CD4-positive, alpha-beta T cell treated with Interleukin-1 beta for 1 hour (primary cell): ENCODE measurements at regions not wholly inside any gene's neighbourhood (a gene's known extent, or its start where the extent isn't known, plus 50 kb on each side); places are given as distances from the start of the nearest gene placed in this dataset.
"Not testable (repeated sequence)": the region's sequence is repeated elsewhere in the genome, so short reads cannot be mapped to it uniquely, and the experiment has no call there.

ENCODE experiments used
- DNase-seq, 2 donors: peaks; one replicate each; pipeline ENCODE4 v3.0.0-alpha.2; 2020 to 2022

DNA sequence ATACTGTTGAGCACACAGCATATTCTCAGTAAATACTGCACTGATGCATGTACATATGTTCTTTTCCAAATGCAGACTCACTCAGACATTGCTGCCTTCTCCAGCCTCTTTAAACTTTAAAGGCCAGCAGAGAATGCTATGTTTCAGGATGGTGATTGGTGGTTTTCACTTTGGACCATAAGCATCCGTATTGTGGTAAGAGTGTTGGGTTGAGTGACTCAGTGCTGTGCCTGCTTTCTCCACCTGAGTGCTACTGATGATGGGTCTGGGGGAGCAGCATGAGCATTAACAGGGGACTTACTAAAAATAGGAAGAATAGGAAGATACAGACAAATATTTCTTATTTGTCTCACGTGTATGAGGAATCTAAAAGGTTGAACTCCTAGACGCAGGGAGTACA, 56.3 kb upstream of the ZNF92 start:
- no peak for DNase-seq

GRCh38 chr7:65310761-65311160, 62.9 kb upstream of the ZNF92 start:
- no peak for DNase-seq

GRCh38 chr7:65308300-65308678, 65.4 kb upstream of the ZNF92 start:
- DNase-seq, result no peak

DNA sequence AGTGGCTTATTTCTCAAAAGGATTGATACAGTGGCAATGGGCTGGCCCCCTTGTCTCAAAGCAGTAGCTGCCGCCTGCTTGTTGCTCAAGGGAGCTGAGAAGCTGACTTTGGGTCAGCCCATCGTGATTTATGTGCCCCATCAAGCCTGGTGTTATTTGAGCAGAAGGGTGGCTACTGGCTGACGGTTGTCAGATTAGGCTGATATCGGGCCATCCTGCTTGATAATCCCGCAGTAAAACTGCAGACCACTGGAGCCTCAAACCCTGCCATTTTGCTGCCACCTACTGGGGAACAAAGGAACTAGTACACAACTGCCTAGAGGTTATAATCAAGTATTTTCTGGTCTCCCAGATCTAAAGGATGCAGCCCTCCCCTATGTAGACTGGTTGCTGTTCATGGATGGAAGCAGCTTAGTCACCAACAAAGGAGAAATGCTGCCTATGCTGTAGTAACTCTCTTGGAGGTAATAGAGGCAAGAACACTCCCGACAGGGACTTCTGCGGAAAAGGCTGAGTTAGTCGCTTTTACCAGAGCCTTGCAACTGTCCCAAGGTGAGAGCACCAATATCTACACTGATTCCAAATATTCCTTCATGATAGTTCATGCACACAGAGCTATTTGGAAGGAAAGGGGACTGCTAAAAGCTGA, 65.9 kb upstream of the ZNF92 start:
- peak; percentile 37 to 57 for DNase-seq

GRCh38 chr7:65304175-65304574, 69.5 kb upstream of the ZNF92 start:
- DNase-seq, result no peak

- no peak for DNase-seq
Measured at GRCh38 chr7:65302883-65303282, 70.8 kb upstream of the ZNF92 start.

DNA sequence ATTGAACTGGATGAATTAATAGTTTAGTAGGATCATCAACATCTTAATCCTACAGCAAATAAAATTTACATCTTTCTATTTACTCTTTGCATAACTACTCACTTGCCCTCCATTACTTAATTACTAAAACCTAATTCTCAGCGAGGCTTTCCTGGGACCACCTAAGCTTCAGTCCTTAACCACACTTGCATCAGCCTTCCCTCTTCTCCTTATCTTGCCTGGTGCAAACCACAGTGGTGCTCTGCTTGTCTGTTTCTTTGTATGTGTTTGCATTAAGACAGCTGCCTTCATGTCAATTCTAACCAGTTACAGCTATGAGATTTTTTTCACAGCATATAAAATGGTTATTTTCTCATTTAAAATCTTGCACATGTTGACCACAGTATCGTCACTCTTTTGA, 72.6 kb upstream of the ZNF92 start:
- DNase-seq, result no peak

DNA sequence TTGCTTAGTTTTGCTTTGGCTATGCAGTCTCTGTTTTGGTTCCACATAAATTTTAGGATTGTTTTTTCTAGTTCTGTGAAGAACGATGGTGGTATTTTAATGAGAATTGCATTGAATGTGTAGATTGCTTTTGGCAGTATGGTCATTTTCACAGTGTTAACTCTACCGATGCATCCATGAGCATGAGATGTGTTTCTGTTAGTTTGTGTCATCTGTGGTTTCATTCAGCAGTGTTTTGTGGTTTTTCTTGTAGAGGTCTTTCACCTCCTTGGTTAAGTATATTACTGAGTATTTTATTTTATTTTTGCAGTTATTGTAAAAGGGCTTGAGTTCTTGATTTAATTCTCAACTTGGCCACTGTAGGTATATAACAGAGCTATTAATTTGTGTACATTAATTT, 78.2 kb upstream of the ZNF92 start:
- DNase-seq, result no peak

DNA sequence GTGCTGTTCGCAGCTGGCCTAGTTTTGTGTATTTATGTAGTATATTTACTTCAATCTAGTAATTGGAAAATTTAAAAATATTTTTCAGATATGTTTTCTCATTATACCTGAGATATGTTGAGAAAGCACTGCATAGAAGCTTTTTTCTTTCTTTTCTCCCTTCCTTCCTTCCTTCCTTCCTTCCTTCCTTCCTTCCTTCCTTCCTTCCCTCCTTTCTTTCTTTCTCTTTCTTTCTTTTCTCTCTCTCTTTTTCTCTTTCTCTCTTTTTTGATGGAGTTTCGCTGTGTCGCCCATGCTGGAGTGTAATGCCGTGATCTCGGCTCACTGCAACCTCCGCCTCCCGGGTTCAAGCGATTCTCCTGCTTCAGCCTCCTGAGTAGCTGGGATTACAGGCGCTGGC, 83.3 kb upstream of the ZNF92 start:
- DNase-seq, result not testable (repeated sequence)

DNA sequence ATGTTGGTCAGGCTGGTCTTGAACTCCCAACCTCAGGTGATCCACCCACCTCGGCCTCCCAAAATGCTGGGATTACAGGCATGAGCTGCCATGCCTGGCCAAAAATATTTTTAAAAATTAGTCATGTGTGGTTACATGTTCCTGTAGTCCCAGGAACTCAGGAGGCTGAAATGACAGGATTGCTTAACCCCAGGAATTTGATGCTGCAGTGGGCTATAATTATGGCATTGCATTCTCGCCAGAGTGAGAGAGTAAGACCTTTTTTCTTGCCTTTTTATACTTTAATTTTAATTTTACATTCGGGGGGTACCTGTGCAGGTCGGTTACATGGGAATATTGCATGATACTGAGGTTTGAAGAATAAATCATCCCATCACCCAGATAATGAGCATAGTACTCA, 86.6 kb upstream of the ZNF92 start:
- no peak for DNase-seq

GRCh38 chr7:65285906-65286864, 87.5 kb upstream of the ZNF92 start:
- no peak for DNase-seq

- DNase-seq, result not testable (repeated sequence)
Measured at GRCh38 chr7:65285241-65285640, 88.4 kb upstream of the ZNF92 start.

DNA sequence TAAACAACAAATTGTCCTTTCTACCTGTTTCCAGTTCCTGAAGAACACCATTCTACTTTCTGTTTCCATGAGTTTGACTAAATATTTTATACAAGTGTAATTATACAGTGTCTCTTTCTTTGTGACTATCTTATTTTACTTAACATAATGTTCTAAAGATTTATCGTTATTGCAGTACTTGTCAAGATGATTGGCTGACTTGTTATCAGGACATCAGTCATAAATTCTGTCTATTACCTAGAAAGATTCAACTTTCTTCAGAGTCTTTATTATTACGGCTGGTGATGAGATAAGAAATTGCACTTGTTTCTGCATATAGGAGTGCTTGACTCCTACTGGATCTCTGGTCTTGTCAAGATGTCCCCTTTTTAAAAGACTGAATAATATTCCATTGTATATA, 93.9 kb upstream of the ZNF92 start:
- DNase-seq, result no peak

DNA sequence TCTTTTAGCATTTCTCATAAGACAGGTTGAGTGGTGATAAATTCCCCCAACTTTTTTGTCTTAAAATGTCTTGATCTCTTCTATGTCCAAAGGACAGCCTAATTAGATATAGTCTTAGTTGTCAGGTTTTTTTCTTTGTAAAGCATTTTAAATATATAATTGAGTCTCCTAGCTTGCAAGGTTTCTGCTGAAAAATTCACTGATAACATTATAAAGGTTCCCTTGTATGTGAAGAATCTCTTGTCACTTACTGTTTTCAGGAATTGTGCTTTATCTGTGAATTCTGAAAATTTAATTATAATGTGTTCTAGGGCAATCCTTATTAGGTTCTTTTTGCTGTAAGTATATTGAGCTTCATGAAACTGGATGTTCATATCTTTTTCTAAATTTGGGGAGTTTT, 96.8 kb upstream of the ZNF92 start:
- no peak for DNase-seq

GRCh38 chr7:65271502-65271901, 102.2 kb upstream of the ZNF92 start:
- DNase-seq, result not testable (repeated sequence)

DNA sequence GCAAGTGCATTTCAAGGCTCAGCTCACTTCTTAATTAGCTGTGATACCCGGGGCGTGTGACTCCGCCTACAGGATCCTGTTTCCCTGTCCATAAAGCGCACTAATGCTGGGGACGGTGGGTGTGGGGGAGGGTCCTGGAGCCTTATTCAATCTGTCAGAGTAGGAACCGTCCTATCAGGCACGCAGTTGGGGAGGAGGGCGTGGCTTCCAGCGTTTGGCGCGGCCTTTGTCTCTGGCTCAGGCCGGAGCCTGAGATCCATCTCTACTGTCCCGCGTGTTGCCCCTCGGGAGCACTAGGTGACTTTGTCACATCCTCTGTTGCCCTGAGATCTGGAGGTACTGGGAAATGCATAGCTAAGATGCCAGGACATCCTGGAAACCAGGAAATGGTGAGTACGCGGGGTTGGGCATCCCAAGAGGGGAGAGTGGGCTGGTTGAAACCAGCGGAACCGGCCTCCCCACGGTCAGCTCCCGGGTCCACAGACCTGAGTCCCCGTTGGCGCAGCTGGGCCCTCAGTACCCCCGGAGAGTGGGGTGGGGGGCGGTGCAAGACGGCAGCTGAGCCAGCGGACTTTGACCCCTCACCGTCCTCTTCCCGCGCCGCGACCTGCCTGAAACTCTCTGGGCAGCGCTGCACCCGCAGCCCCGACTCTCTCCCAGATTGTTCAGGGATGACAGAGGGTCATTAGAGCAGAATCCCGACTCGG, 104.4 kb upstream of the ZNF92 start:
- no peak for DNase-seq

DNA sequence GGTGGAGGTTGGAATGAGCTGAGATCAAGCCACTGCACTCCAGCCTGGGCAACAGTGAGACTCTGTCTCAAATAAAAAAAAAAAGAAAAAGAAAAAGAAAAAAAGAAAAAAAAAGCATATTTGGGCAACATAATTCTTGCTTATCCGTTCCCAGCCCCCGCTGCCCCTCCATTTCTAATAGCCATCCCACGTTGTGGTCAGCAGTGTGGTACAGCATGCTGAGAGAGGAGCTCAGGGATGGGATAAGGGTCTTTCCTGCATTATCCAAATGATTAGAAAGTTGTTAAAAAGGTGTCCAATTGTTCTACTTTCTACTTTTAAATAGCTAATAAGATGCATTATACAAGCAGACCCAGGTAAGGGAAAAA, 104.9 kb upstream of the ZNF92 start:
- no peak for DNase-seq

DNA sequence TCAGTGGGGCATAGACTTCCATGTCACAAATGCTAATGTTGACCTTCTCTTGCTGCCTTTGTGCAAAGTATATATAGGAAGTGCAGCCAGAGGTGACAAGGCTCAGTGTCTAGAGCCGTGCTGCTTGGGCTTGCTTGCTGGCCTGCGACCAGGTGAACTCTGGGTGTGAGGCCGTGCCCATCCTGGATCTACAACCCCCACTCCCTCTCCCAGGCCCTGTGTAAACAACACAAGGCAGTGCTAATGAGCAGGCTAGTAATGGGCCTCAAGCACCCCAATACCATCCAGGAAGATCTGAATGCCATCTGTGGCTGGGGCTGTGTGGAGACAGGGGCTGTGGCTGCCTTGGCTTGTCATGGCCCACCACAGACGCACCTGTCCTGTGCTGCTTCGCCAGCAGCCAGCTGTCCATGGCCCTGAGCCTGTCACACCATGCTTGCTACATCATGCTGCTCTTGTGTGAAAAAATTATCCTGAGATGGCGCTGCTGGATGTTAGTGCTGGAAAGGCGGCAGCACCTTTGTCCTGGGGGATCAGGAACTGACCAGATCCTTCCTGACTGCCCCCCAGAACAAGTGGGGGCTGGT, 107.6 kb upstream of the ZNF92 start:
- no peak for DNase-seq

GRCh38 chr7:65264258-65264657, 109.4 kb upstream of the ZNF92 start:
- no peak for DNase-seq

DNA sequence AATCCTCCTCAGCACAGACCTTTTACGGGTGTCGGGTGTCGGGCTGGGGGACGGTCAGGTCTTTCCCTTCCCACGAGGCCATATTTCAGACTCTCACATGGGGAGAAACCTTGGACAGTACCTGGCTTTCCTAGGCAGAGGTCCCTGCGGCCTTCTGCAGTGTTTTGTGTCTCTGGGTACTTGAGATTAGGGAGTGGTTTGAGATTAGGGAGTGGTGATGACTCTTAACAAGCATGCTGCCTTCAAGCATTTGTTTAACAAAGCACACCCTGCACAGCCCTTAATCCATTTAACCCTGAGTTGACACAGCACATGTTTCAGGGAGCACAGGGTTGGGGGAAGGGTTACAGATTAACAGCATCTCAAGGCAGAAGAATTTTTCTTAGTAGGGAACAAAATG, 113.0 kb upstream of the ZNF92 start:
- DNase-seq, result not testable (repeated sequence)

- DNase-seq, result not testable (repeated sequence)
Measured at GRCh38 chr7:65259864-65260525, 113.7 kb upstream of the ZNF92 start.

- no peak for DNase-seq
Measured at GRCh38 chr7:65254061-65254460, 119.6 kb upstream of the ZNF92 start.
